ENCODE measurements at regions not wholly inside any gene's neighbourhood (a gene's known extent, or its start where the extent isn't known, plus 50 kb on each side); places are given as distances from the start of the nearest gene placed in this dataset.
"Not testable (repeated sequence)": the region's sequence is repeated elsewhere in the genome, so short reads cannot be mapped to it uniquely, and the experiment has no call there.

- H4K12ac ChIP-seq (ENCODE audit: low read depth, low read length); H2AK5ac ChIP-seq (ENCODE audit: low read length); H3K9me3 ChIP-seq (ENCODE audit: insufficient read depth, low read depth, low read length); H3K27me3 ChIP-seq (ENCODE audit: insufficient read depth, low read length); H3K4me3 ChIP-seq (ENCODE audit: low read depth, low read length); H3K36me3 ChIP-seq (ENCODE audit: control insufficient read depth in 1 of 2, insufficient read depth in 2 of 2, low read length in 2 of 2); H3K79me1 ChIP-seq (ENCODE audit: low read length); H4K8ac ChIP-seq (ENCODE audit: low read depth, low read length); H4K91ac ChIP-seq (ENCODE audit: low read depth, low read length); H2BK12ac ChIP-seq (ENCODE audit: low read length); H3K18ac ChIP-seq (ENCODE audit: low read length); H3K79me2 ChIP-seq (ENCODE audit: control insufficient read depth, insufficient read depth, low read length, poor library complexity); H3K4ac ChIP-seq (ENCODE audit: low read depth, low read length); H3K14ac ChIP-seq (ENCODE audit: low read length); H2BK120ac ChIP-seq (ENCODE audit: insufficient read depth, low read length, poor library complexity); H3K23ac ChIP-seq (ENCODE audit: low read length); H2BK5ac ChIP-seq (ENCODE audit: low read depth, low read length, poor library complexity); H3K27ac ChIP-seq (ENCODE audit: low read depth, low read length); H3K4me1 ChIP-seq (ENCODE audit: control insufficient read depth in 1 of 2, insufficient read depth in 2 of 2, low read length in 2 of 2); H3K4me2 ChIP-seq (ENCODE audit: low read length); H2AFZ ChIP-seq (ENCODE audit: insufficient read depth, low read length, poor library complexity); H3K9ac ChIP-seq (ENCODE audit: low read length): not testable (repeated sequence)
- peak in 1 of 2 donors; percentile 65 for DNase-seq
- WGBS (ENCODE audit: extremely low coverage, insufficient coverage, insufficient read length): 100% methylated on average over 4 of the region's 10 CpGs
Measured at GRCh38 chr4:49120804-49121203, 134.7 kb downstream of the CWH43 start.

DNA sequence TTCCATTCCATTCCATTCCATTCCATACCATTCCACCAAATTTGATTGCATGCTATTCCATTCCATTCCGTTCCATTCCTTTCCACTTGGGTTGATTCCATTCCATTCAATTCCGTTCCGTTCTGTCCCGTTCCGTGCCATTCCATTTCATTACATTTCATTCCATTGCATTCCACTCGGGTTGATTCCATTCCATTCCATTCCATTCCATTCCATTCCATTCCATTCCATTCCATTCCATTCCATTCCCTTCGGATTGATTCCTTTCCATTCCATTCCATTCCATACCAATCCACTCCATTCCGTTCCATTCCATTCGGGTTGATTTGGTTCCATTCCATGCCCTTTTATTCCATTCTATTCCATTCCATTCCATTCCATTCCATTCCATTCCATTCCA, 140.4 kb downstream of the CWH43 start:
- H2BK120ac ChIP-seq (ENCODE audit: insufficient read depth, low read length, poor library complexity); H3K4ac ChIP-seq (ENCODE audit: low read depth, low read length); DNase-seq; H2BK5ac ChIP-seq (ENCODE audit: low read depth, low read length, poor library complexity); H3K9me3 ChIP-seq (ENCODE audit: insufficient read depth, low read depth, low read length); H3K4me2 ChIP-seq (ENCODE audit: low read length); H3K27me3 ChIP-seq (ENCODE audit: insufficient read depth, low read length); H2AK5ac ChIP-seq (ENCODE audit: low read length); H3K79me1 ChIP-seq (ENCODE audit: low read length); H3K4me3 ChIP-seq (ENCODE audit: low read depth, low read length); H3K4me1 ChIP-seq (ENCODE audit: control insufficient read depth in 1 of 2, insufficient read depth in 2 of 2, low read length in 2 of 2); H4K91ac ChIP-seq (ENCODE audit: low read depth, low read length); H2BK12ac ChIP-seq (ENCODE audit: low read length); H3K36me3 ChIP-seq (ENCODE audit: control insufficient read depth in 1 of 2, insufficient read depth in 2 of 2, low read length in 2 of 2); H3K9ac ChIP-seq (ENCODE audit: low read length); H4K12ac ChIP-seq (ENCODE audit: low read depth, low read length); H2AFZ ChIP-seq (ENCODE audit: insufficient read depth, low read length, poor library complexity); H3K27ac ChIP-seq (ENCODE audit: low read depth, low read length); H3K23ac ChIP-seq (ENCODE audit: low read length); H3K14ac ChIP-seq (ENCODE audit: low read length); H3K18ac ChIP-seq (ENCODE audit: low read length); H3K79me2 ChIP-seq (ENCODE audit: control insufficient read depth, insufficient read depth, low read length, poor library complexity); H4K8ac ChIP-seq (ENCODE audit: low read depth, low read length): not testable (repeated sequence)
- WGBS (ENCODE audit: extremely low coverage, insufficient coverage, insufficient read length): no CpG with 5 or more reads among the region's 9 CpGs

DNA sequence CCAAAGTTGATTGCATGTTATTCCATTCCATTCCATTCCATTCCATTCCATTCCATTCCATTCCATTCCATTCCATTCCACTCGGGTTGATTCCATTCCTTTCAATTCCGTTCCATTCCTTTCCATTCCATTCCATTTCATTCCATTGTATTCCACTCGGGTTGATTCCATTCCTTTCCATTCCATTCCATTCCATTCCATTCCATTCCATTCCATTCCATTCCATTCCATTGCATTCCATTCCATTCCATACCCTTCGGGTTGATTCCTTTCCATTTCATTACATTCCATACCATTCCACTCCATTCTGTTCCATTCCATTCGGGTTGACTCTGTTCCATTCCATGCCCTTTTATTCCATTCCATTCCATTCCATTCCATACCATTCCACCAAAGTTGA, 140.8 kb downstream of the CWH43 start:
- not testable (repeated sequence) for H3K23ac ChIP-seq (ENCODE audit: low read length); H2BK120ac ChIP-seq (ENCODE audit: insufficient read depth, low read length, poor library complexity); H3K4me1 ChIP-seq (ENCODE audit: control insufficient read depth in 1 of 2, insufficient read depth in 2 of 2, low read length in 2 of 2); H3K27me3 ChIP-seq (ENCODE audit: insufficient read depth, low read length); H3K9ac ChIP-seq (ENCODE audit: low read length); H3K14ac ChIP-seq (ENCODE audit: low read length); H4K12ac ChIP-seq (ENCODE audit: low read depth, low read length); H3K4ac ChIP-seq (ENCODE audit: low read depth, low read length); H3K18ac ChIP-seq (ENCODE audit: low read length); H3K27ac ChIP-seq (ENCODE audit: low read depth, low read length); H4K91ac ChIP-seq (ENCODE audit: low read depth, low read length); DNase-seq; H2AK5ac ChIP-seq (ENCODE audit: low read length); H3K79me2 ChIP-seq (ENCODE audit: control insufficient read depth, insufficient read depth, low read length, poor library complexity); H3K4me3 ChIP-seq (ENCODE audit: low read depth, low read length); H2AFZ ChIP-seq (ENCODE audit: insufficient read depth, low read length, poor library complexity); H3K9me3 ChIP-seq (ENCODE audit: insufficient read depth, low read depth, low read length); H3K4me2 ChIP-seq (ENCODE audit: low read length); H3K79me1 ChIP-seq (ENCODE audit: low read length); H2BK5ac ChIP-seq (ENCODE audit: low read depth, low read length, poor library complexity); H2BK12ac ChIP-seq (ENCODE audit: low read length); H4K8ac ChIP-seq (ENCODE audit: low read depth, low read length); H3K36me3 ChIP-seq (ENCODE audit: control insufficient read depth in 1 of 2, insufficient read depth in 2 of 2, low read length in 2 of 2)
- no CpG with 5 or more reads among the region's 5 CpGs for WGBS (ENCODE audit: extremely low coverage, insufficient coverage, insufficient read length)

DNA sequence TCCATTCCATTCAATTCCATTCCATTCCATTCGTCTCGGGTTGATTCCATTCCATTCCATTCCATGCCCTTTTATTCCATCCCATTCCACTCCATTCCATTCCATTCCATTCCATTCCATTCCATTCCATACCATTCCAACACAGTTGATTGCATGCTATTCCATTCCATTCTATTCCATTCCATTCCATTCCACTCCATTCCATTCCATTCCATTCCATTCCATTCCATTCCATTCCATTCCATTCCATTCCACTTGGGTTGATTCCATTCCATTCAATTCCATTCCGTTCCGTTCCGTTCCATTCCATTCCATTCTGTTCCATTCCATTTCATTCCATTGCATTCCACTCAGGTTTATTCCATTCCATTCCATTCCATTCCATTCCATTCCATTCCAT, 143.3 kb downstream of the CWH43 start:
- not testable (repeated sequence) for H4K8ac ChIP-seq (ENCODE audit: low read depth, low read length); H3K4me1 ChIP-seq (ENCODE audit: control insufficient read depth in 1 of 2, insufficient read depth in 2 of 2, low read length in 2 of 2); H2BK12ac ChIP-seq (ENCODE audit: low read length); H3K36me3 ChIP-seq (ENCODE audit: control insufficient read depth in 1 of 2, insufficient read depth in 2 of 2, low read length in 2 of 2); H2AFZ ChIP-seq (ENCODE audit: insufficient read depth, low read length, poor library complexity); H3K18ac ChIP-seq (ENCODE audit: low read length); H4K91ac ChIP-seq (ENCODE audit: low read depth, low read length); H4K12ac ChIP-seq (ENCODE audit: low read depth, low read length); H3K14ac ChIP-seq (ENCODE audit: low read length); H3K23ac ChIP-seq (ENCODE audit: low read length); H3K9ac ChIP-seq (ENCODE audit: low read length); H3K27ac ChIP-seq (ENCODE audit: low read depth, low read length); H3K4ac ChIP-seq (ENCODE audit: low read depth, low read length); H3K79me1 ChIP-seq (ENCODE audit: low read length); H2AK5ac ChIP-seq (ENCODE audit: low read length); H3K4me3 ChIP-seq (ENCODE audit: low read depth, low read length); H3K27me3 ChIP-seq (ENCODE audit: insufficient read depth, low read length); H3K9me3 ChIP-seq (ENCODE audit: insufficient read depth, low read depth, low read length); H3K79me2 ChIP-seq (ENCODE audit: control insufficient read depth, insufficient read depth, low read length, poor library complexity); H2BK120ac ChIP-seq (ENCODE audit: insufficient read depth, low read length, poor library complexity); H3K4me2 ChIP-seq (ENCODE audit: low read length); DNase-seq; H2BK5ac ChIP-seq (ENCODE audit: low read depth, low read length, poor library complexity)
- no CpG with 5 or more reads among the region's 5 CpGs for WGBS (ENCODE audit: extremely low coverage, insufficient coverage, insufficient read length)

All from trophoblast cell (in vitro differentiated cells and primary cell).